ENCODE measurements at regions not wholly inside any gene's neighbourhood (a gene's known extent, or its start where the extent isn't known, plus 50 kb on each side); places are given as distances from the start of the nearest gene placed in this dataset.

DNA sequence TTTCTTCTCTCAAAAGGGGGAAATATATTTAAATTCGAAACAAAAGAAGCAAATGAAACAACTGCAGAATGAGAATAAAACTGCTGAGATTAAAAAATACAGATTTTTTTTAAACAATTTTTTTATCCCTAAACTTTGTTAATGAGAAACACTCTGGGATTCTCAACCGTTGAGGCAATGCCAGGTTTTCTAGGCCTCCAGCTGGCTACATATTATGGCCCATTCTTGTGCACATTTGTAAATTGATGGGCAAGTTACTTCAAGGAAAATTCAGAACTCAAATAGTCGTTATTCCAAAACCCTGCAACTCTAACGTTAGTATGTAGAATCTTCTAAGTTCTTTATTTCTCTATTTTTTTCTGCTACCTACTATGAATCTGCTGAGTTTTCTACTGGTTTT, 239.3 kb upstream of the WSCD1 start:
- TF ChIP-seq CTCF (IDR thresholded peaks at IDR 0.05), result no peak
- TF ChIP-seq POLR2A (IDR thresholded peaks at IDR 0.05), result no peak
